M059J (cell line): ENCODE measurements at regions not wholly inside any gene's neighbourhood (a gene's known extent, or its start where the extent isn't known, plus 50 kb on each side); places are given as distances from the start of the nearest gene placed in this dataset.

Experiments
- DNase-seq: peaks from one replicate; pipeline ENCODE4 v3.0.0-alpha.2; 2012; ENCODE audit warnings: low read depth

DNA sequence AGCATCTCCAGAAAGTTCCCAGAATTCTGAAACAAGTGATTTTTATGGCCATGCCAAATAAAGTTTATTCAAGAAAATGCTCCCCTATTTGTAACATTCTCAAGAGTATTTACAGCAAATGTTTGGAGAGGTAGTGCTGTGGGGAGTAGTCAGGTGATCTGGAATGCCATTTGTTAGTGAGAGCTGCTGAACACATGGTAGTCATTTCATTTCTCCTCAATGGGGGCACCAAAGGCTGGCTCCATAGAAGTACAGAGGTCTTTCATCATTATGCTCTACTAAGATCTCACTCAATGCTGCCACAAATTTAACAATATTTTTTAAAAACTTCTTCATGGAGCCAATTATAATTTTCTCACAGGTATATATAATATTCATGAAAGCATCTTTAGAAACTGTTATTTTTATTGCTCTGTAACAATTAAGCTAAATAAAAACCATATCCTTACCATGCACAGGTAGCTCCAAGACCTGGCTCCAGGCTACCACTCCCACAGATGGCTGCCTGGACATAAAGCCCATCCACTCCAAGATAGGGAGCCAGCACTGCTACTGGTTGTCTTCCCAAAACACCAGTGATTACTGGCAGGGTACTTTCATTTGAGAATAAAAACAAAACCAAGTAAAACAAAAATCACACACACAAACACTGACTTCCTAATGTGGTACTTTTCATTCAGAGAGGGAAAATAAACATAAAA is 200.8 kb downstream of the PLK2 start:
- peak; percentile 31 for DNase-seq

DNA sequence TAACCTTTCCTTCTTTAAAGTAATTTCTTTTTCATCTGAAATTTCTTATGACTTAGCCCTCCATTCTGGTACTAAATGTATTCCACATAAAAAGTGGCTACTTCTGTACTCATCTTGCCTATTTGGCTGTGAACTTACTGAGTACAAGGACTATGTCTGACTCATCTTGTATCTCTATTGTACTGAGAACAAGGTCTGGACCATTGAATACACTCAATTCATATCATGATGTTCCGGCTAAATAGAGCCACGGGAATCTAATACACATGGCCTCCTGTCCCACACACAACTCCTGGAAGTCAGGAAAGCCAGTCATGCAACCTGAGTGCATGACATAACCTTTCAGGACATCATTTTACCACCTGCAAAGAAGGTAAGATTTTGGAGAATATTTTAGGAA is 203.9 kb downstream of the PLK2 start:
- no peak for DNase-seq

DNA sequence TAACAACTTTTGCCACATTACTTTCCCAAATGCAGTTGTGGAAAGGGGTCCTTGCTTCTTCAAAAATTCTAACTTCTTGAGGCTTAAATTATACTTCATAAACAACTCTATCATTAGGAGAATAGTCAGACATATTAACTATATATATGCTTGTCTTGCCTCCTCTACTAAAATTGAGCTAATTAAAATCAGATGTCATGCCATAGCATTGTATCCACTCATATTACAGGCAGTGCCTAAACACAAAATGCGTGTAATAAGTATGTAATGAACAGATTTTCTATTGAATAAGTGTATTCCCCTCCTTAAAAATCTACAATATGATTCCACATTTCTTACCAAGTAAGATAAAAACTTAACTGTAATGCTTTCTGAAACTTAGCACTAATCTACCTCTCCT is 204.5 kb downstream of the PLK2 start:
- DNase-seq: no peak

DNA sequence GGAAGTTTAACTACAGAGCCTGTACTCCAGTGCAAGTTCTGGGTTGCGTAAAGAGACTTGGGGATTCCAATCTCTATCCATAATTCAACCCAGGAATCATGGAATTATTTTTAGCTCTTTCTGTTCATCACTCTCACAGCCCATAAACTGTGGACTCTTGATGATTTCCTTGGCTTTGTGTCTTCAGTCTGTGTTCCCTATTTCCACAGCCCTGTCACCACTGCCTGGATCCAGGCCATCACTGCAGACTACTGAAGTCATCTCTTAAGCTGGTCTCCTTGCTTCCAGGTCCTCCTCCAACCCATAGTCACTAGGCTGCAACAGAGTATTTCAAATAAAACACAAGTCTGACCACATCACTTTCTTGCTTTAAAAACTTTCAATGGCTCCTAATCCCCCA is 211.7 kb downstream of the PLK2 start:
- no peak for DNase-seq

DNA sequence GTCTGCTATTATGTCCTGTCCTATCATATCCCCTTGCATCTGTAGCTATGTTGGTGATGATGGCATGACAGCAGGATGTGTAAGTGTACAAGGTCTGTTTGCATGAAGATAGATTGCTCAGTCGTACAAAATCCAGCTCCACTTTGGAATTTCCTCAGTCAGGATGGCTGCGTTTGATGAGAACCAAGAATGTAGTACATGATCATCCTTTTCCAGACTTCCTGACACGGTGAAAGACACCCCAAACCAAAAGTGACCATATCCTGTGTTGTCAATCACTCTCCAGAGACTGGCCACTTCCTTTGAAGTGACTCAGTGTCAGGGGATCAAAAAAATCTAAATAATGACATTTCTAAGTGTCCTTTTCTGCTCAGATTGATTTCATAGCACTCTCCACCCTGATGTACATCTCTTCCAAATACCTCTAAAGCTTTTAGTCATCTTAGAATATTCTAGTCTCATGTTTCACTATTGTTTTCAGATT is 213.4 kb downstream of the PLK2 start:
- DNase-seq: peak; percentile 64

DNA sequence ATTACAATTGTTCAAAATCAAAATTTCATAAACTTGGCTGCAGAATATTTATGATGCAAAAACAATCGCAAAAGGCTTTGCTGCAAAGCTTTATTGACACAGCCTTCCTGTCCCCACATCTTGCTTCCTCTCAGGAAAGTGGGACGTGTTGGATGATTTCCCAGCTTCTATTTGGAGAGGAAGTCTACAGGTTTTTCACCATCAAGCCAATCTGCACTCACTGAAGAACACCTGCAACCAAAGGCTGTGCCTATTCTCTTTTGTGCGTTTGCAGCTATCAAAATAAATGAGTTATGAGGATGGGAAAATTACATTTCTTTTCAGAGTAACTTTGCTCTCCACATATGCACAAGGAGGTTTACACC is 214.4 kb downstream of the PLK2 start:
- DNase-seq: no peak

DNA sequence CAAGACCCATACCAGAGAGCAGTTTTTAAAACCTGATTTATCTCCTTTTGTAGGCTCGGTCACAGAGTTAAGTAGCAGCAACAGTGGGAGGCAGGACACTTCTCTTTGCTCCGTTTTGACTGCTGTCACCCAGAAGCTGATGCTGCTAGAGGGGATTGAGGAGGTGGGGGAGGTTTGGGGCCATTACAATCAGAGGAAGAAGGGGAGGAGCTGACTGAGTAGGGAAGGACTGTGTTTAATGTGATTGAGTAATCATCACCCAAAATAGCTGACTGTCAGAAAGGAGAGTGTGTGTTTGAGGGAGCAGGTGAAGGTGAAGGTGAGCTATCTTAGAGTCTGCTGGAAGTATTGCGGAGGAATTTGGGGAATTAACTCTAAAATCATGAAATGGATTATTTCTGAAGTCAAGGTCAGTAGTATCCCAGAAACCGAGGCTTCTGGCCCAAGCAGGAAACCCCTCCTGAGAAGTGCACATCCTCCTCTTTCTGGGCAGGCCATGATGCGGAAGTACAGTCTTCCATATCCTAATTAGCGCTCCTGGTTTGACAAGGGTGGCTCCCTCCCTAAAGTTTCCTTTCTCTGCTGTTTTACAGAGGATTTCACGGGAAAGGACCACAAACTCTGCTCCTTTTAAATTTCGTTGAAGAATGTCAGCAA is 214.9 kb downstream of the PLK2 start:
- DNase-seq: no peak

DNA sequence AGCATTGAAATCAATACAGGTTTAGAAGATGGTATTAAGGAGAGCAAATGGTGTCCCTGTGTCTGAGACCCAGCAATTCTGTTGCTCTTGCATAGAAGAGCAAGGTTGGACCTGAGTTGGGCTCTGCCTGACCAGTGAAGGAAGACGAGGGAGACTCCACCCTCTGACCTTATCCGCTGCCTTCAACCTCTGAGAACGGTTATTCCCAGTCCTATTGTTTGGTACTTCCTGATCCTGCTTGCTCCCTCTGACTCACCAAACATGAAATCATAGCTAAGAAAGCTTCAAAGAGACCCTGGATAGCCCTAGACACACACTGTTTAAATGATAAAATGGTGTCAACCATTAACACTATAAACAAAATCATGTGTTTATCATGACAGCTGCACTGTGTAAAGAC is 218.5 kb downstream of the PLK2 start:
- DNase-seq: peak; percentile 72

DNA sequence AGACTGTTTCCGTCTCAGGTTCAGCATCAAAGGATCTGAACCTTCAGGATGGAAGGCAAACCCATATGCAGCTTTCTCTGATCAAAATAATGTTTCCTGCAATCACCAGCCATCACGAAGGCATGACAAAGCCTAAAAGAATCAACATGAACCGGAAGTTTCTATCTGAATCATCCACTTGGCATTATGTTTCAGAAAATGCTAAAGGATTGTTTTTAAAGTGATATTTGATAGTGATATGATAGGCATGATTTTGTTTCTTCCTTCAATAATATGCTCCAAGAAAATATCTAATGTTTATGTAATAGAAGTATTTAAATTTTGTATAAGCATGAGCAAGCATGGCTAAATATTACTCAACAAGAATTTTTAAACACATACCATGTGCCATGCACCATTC is 219.6 kb downstream of the PLK2 start:
- peak; percentile 81 for DNase-seq

DNA sequence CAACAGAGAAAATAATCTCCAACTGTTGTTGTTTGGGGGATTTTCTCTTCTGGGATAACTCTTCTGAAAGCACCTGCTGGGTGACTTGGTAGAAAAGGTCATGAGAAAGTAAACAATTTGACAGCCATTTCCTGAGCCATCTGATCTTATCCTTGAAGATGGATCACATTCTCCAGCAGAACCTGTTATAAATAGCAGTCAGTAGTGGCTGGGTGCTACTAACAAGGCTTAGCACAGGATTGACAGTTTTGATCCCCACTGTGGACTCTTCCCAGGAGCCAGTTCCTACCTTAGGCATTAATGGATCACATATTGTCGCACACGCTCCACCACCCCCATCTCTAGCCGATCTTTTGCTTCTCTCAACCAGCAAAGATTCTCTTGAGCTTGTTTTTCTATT is 220.2 kb downstream of the PLK2 start:
- peak; percentile 62 for DNase-seq

DNA sequence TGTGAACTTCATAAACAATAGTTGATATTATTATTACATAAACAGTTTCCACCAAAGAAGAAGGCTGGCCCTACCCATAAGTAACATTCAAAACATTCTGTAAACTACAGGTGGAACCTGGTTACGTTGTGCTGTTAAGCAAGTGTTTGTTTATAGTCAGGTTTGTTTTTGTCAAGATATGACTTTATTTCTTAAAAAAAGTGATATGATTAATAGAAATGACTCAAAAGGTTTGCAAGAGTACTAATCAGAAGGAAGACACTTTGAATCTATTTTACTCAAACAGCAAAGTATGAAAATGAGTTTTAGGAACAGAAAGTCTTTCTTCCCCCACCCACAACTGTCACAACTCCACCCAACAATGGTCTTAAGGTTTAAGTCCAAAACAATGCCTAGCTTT is 220.8 kb downstream of the PLK2 start:
- no peak for DNase-seq

DNA sequence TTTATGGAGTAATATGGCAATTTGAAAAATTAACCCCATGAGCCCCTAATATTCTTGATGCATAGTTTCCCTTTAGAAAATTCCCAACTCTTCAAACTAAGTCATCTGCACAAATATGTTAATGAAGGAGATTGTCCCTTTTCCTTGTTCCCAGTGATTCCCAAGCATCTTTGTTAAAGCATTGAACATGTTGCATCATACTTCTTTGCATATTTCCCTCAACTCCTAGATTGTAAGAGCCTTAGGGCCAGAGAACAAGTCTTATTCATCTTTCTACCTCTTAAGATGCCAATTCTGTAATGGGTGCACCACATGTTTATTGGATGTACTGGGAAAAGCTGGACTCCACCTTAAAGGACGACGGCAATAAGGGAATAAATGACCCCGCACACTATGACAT is 223.4 kb downstream of the PLK2 start:
- no peak for DNase-seq

DNA sequence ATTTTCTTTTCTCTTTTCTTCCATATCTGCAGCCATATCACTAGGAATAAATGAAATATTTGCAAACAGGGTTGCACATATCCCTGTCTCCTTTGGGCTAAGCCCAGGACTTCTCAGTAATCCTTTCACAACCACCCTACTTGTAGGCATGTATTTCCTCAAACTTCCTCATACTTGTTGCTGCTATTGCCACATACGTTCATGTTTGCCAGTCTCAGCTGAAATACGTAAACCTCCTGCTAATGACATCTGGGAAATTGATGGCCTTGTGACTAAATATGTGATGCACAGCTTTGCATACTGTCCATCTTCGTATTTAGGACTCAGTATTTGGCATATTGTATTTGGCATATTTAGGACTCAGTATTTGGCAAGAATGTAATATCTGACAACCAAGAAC is 224.6 kb downstream of the PLK2 start:
- no peak for DNase-seq

DNA sequence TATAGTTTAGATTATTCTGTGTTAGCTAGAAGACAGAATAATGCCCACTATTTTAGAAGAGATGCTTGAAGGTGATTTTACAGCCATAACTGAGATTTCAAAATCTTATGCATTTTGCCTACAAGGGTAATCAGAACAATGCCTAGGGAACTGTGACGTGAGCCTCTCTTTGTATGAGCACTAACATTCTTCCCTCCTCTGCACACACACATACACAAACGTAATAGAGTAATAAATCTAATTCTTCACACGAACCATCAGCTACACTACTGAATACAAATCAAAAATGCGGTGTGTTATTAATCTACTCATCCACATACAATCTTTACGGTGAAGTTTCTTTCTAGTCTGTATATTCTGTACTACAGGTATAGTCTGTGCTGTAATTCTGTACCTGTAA is 227.8 kb downstream of the PLK2 start:
- DNase-seq: no peak

DNA sequence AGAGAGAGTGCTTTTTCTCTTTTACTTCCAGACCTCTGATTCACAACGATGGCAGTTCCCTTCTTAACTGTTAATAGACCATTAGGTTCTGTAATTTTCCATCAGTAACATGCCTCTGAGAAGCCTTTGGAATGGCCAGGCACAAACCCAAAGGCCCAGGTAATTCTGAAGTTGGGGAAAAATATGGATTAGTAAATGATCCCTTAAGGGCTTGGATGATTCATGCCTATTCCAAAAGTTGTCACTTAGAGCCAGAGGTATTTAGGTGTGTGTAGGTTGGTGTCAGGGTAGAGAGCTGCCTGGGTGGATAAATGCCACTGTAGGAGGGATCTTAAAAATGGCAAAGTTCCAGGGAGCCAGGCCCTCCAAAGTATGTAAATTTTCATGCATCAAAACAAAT is 228.8 kb downstream of the PLK2 start:
- peak; percentile 46 for DNase-seq

DNA sequence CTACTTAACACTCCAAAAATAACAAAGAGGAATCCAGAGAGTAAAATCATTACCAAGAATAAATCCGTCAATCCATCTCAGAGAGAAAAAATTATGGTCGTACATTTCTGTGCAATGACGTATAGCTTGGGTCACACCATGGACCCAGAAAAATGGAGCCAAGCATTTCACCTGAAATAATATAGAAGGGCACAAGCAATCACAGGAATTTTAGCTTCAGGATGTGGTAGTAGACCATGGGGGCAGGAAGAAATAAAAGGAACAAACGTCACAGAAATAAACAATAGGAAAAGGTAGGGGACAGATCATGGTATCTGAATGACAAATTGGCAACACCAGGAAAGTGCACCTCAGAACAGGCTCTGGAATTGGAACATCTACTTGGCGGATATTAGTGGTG is 231.0 kb downstream of the PLK2 start:
- DNase-seq: no peak

DNA sequence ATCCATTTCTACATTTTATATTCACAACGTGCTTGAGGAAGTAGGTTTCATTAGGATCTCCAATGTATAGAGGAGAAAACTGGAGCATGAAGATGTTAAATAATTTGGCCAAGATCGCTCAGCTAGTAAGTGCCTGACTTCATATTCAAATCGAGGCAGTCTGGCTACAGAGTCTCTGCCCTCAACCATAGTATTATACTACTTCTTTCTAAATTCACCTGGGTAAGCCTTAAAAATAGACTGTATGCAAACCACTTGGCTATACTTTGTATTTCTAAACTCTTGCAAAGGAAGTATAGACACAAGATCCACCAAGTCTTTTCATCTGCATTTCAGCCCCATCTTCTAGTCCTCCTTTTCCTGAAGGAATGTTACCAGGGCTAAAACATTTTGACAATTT is 232.0 kb downstream of the PLK2 start:
- DNase-seq: no peak

DNA sequence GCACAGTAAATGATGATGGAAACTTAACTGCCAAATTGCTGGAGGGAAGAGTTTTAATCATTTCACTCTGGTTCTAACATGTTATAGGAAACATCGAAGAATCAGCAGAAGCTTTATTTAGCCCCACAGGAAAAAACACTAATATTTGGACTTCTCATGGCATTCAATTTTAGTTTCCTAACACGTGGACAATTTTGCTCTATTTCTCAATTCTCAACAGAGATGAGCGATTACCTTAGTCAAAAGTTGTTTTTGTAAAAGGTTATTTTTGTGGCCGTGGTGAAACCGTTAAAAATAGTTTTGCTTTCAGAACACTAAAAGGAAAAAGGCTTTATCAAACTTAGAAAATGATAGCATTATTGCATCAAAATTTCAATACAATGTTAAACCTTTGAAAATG is 235.2 kb downstream of the PLK2 start:
- no peak for DNase-seq

DNA sequence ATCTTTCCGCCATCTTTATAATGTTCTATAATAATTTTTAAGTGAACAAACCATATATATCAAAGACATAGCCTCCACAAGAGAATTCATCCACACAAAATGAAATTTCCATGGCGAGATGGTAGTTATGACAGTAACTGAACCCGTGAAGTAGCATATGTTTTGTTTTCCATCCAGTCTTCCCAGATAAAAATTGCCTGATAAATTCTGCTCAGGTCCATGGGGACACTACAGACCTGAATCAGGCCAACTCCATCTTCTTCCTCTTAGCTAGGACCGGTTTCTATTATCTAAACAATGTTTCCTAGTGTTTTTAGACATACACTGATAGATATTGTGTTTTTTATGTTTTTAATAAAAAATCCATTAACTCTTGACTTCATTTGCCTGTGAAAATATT is 235.7 kb downstream of the PLK2 start:
- DNase-seq: no peak

DNA sequence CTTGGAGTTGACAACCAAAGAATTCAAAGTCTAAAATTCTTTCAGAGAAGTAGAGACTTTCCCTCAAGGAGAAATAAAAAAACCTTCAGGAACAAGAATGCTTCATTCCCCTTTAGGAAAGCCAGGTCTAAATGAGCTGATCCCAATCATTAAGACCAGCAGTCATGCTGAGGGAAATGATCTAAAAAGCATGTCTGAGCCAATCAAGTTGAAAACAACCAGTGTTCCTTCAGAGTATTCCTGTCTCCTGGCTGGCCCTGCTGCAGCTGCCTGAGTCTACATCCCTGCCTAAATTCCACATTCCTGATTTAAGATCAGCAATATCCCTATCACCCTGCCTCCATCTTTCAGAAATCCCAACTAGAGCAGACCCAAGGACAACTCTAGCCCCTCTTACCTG is 244.5 kb downstream of the PLK2 start:
- no peak for DNase-seq

DNA sequence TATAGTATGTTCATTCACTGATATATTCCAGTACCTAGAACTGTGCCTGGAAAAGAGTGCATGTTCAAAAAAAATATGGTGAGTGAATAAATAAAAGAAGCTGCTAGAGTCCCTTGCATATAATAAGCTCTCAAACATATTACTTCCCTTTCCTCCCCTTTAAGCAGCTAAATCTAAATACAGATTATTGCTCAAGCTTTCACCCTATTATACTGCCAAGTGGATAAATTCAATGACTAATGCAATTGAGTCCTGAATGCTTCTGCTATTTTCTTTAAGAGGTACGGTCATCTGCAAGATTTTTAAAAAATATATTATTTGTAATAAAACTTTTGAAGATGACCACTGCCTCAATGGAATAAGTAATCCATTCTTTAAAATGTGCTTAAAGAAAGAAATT is 248.4 kb downstream of the PLK2 start:
- no peak for DNase-seq

DNA sequence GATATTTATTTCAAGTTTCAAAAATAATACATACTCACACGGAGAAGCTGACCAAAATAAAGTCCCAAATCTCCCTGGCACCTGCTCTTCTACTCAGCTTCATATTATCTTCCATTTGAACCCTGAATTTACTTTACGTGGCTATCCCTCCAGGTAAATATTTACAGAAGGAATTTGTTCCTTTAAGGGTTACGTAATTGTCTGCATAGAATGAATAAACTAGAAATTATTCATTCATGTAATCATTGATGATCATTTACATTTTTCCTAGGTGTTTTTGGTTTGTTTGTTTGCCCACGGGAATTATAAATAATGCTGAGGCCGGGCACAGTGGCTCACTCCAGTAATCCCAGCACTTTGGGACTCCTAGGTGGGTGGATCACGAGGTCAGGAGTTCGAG is 251.2 kb downstream of the PLK2 start:
- DNase-seq: no peak

DNA sequence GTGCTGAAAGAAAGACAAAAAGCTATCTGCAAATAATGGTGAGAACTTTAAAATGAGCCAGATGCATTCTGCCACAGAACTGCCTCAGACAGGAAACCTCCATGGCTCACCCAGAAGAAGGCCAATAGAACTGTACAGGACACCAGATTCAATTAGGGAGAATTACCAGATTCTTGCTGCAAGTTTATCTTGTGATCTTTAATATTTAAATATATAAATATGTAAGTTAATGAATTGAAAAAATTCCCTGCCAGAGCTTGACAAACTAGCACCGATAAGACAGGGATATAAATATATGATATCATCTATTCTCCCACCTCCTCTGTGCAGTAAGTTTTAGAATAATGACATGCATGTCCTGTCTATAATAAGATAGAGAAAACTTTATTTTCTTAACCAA is 252.8 kb downstream of the PLK2 start:
- no peak for DNase-seq

DNA sequence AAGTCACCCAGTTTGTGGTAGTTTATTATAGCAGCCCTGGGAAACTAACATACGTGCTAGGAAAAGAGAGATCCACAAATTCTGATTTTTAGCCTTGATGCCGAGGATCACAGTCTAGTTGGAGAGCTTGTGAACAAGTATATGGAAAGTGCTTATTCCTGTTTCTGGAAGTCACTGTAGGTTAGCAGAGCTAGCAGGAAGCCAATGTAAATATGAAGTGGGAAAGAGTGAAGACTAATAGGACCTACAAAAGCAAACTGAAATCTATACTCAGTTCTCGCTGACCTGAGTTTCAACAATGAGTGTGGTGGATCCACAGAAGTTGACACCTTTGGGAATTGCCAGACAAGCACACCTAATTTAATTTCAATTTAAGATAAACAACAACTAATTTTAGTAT is 254.9 kb downstream of the PLK2 start:
- DNase-seq: no peak
